IMR-90 (cell line): ENCODE measurements at regions not wholly inside any gene's neighbourhood (a gene's known extent, or its start where the extent isn't known, plus 50 kb on each side); places are given as distances from the start of the nearest gene placed in this dataset.

Experiments used
- ATAC-seq: fragments of 200-7000 bp; cut with Tn5 transposase; 2 replicates; pipeline ENCODE4 v1.9.1; 2020; ENCODE audit warnings: low read depth, mild to moderate bottlenecking, moderate library complexity
- BruUV-seq: library from RNA; stranded (reverse); fragments of 400-500 nt; replicated peaks from 2 replicates; lab custom pipeline; 2021; lab: Mats Ljungman, UMichigan
- CTCF ChIA-PET: fragments of 300-600 bp; formaldehyde crosslinking; extraction: SDS; loops from one replicate; lab custom pipeline; 2021; ENCODE audit warnings: antibody characterized with exemption; lab: Yijun Ruan, JAX
- POLR2A ChIA-PET: fragments of 300-600 bp; sonication (Branson Sonifier 250); formaldehyde crosslinking; loops from one replicate; lab custom pipeline; 2022; ENCODE audit warnings: antibody characterized with exemption; ENCODE audit not compliant: unreplicated experiment; lab: Charles Lee
- DNase-seq: peaks from one replicate; pipeline ENCODE4 v3.0.0; 2013
- H2AFZ ChIP-seq: replicated peaks from 2 replicates; pipeline ENCODE3; 2013; ENCODE audit warnings: low read length, mild to moderate bottlenecking; ENCODE audit not compliant: poor library complexity
- H2AK5ac ChIP-seq: 2 replicates; pipeline ENCODE4 v1.6.1; 2013; ENCODE audit warnings: low read depth, low read length, inconsistent platforms
- H2AK9ac ChIP-seq: replicated peaks from 2 replicates; pipeline ENCODE3; 2013; ENCODE audit warnings: mild to moderate bottlenecking, low read depth, low read length, moderate library complexity; ENCODE audit not compliant: poor library complexity
- H2BK120ac ChIP-seq: 2 replicates; pipeline ENCODE4 v1.6.1; 2013; ENCODE audit warnings: low read depth, low read length, inconsistent platforms
- H2BK15ac ChIP-seq: 3 replicates; pipeline ENCODE4 v1.6.1; 2013; ENCODE audit warnings: low read depth, low read length, inconsistent platforms
- H2BK20ac ChIP-seq: 2 replicates; pipeline ENCODE4 v1.6.1; 2013; ENCODE audit warnings: low read depth, mild to moderate bottlenecking, inconsistent platforms, low read length, moderate library complexity
- H2BK5ac ChIP-seq: 2 replicates; pipeline ENCODE4 v1.6.1; 2013; ENCODE audit warnings: mild to moderate bottlenecking, low read depth, low read length, inconsistent platforms; ENCODE audit not compliant: poor library complexity, severe bottlenecking
- H3K14ac ChIP-seq: replicated peaks from 2 replicates; pipeline ENCODE4 v1.6.1; 2013; ENCODE audit warnings: low read depth, low read length, inconsistent platforms
- H3K18ac ChIP-seq: 2 replicates; pipeline ENCODE4 v1.6.1; 2013; ENCODE audit warnings: low read depth, low read length, control low read depth
- H3K23ac ChIP-seq: 2 replicates; pipeline ENCODE4 v1.6.1; 2013; ENCODE audit warnings: low read depth, low read length, inconsistent platforms
- H3K27ac ChIP-seq: 2 replicates; pipeline ENCODE4 v1.5.1; 2013; ENCODE audit warnings: mild to moderate bottlenecking, control low read depth, low read length; ENCODE audit not compliant: insufficient read depth
- H3K27me3 ChIP-seq: 2 replicates; pipeline ENCODE4 v1.6.1; 2013; ENCODE audit warnings: low read length; ENCODE audit not compliant: control insufficient read depth, insufficient read depth
- H3K36me3 ChIP-seq: 2 replicates; pipeline ENCODE4 v1.6.1; 2013; ENCODE audit warnings: low read length, mixed read lengths; ENCODE audit not compliant: control insufficient read depth, insufficient read depth
- H3K4ac ChIP-seq: 2 replicates; pipeline ENCODE4 v1.6.1; 2013; ENCODE audit warnings: low read depth, low read length, inconsistent platforms
- H3K4me1 ChIP-seq: 2 replicates; pipeline ENCODE4 v1.6.1; 2013; ENCODE audit warnings: low read length, mixed read lengths; ENCODE audit not compliant: control insufficient read depth, insufficient read depth
- H3K4me2 ChIP-seq: 2 replicates; pipeline ENCODE4 v1.6.1; 2013; ENCODE audit warnings: low read depth, mild to moderate bottlenecking, control low read depth, low read length, moderate library complexity
- H3K4me3 ChIP-seq: 2 replicates; pipeline ENCODE4 v1.5.1; 2013; ENCODE audit warnings: low read depth, mild to moderate bottlenecking, control low read depth, low read length, moderate library complexity; ENCODE audit not compliant: insufficient read depth
- H3K56ac ChIP-seq: 2 replicates; pipeline ENCODE4 v1.6.1; 2013; ENCODE audit warnings: low read length, inconsistent platforms; ENCODE audit not compliant: insufficient read depth; ENCODE audit errors: extremely low read depth
- H3K79me1 ChIP-seq, 2 experiments: 2 replicates each; pipeline ENCODE4 v1.6.1; 2013; ENCODE audit warnings: low read length in 2 of 2, inconsistent platforms in 1 of 2, low read depth in 1 of 2
- H3K9ac ChIP-seq: 2 replicates; pipeline ENCODE4 v1.6.1; 2013; ENCODE audit warnings: low read depth, low read length, control low read depth
- H3K9me1 ChIP-seq: 2 replicates; pipeline ENCODE4 v1.6.1; 2013; ENCODE audit warnings: low read length, inconsistent platforms; ENCODE audit not compliant: insufficient read depth
- H3K9me3 ChIP-seq: 2 replicates; pipeline ENCODE4 v1.6.1; 2013; ENCODE audit warnings: low read length; ENCODE audit not compliant: control insufficient read depth, insufficient read depth
- H4K20me1 ChIP-seq: 2 replicates; pipeline ENCODE4 v1.6.1; 2013; ENCODE audit warnings: low read length, inconsistent platforms; ENCODE audit not compliant: insufficient read depth
- H4K5ac ChIP-seq: 2 replicates; pipeline ENCODE4 v1.6.1; 2013; ENCODE audit warnings: mild to moderate bottlenecking, low read depth, low read length, control low read depth
- H4K8ac ChIP-seq, 2 experiments: 2 replicates each; pipeline ENCODE4 v1.6.1; 2013; ENCODE audit warnings: low read depth in 2 of 2, low read length in 2 of 2, control low read depth in 1 of 2, inconsistent platforms in 1 of 2
- H4K91ac ChIP-seq: 2 replicates; pipeline ENCODE4 v1.6.1; 2013; ENCODE audit warnings: low read depth, low read length, inconsistent platforms; ENCODE audit not compliant: insufficient read depth
- BHLHE40 ChIP-seq: fragments of 150-350 bp; IDR thresholded peaks from 2 replicates; pipeline ENCODE4 v1.6.1; 2016; ENCODE audit warnings: mild to moderate bottlenecking, low read depth, low read length
- CHD1 ChIP-seq: IDR thresholded peaks from 2 replicates; pipeline ENCODE4 v1.6.1; 2012; ENCODE audit warnings: low read depth, low read length, improper control_type of control experiment
- ELK1 ChIP-seq: fragments of 150-350 bp; IDR thresholded peaks from 2 replicates; pipeline ENCODE4 v1.6.1; 2016; ENCODE audit warnings: low read depth, mild to moderate bottlenecking, low read length, moderate library complexity, borderline replicate concordance
- FOS ChIP-seq: fragments of 150-350 bp; IDR thresholded peaks from 2 replicates; pipeline ENCODE4 v1.6.1; 2016; ENCODE audit warnings: low read depth, low read length
- MAFK ChIP-seq: IDR thresholded peaks from 2 replicates; pipeline ENCODE4 v1.6.1; 2012; ENCODE audit warnings: low read depth, low read length, improper control_type of control experiment
- MAZ ChIP-seq: IDR thresholded peaks from 2 replicates; pipeline ENCODE4 v1.6.1; 2012; ENCODE audit warnings: low read depth, mild to moderate bottlenecking, low read length, improper control_type of control experiment, moderate library complexity, borderline replicate concordance
- MXI1 ChIP-seq: IDR thresholded peaks from 2 replicates; pipeline ENCODE4 v1.6.1; 2012; ENCODE audit warnings: low read depth, mild to moderate bottlenecking, low read length, moderate library complexity, borderline replicate concordance
- NFE2L2 ChIP-seq: fragments of 150-350 bp; IDR thresholded peaks from 2 replicates; pipeline ENCODE4 v1.6.1; 2016; ENCODE audit warnings: low read depth, mild to moderate bottlenecking, low read length
- POLR2A ChIP-seq: IDR thresholded peaks from 2 replicates; pipeline ENCODE4 v1.6.1; 2012; ENCODE audit warnings: mild to moderate bottlenecking, low read depth, low read length
- RAD21 ChIP-seq: IDR thresholded peaks from 2 replicates; pipeline ENCODE4 v1.6.1; 2012; ENCODE audit warnings: low read length, improper control_type of control experiment
- RCOR1 ChIP-seq: IDR thresholded peaks from 2 replicates; pipeline ENCODE4 v1.6.1; 2012; ENCODE audit warnings: mild to moderate bottlenecking, low read length, improper control_type of control experiment; ENCODE audit not compliant: insufficient replicate concordance
- RFX5 ChIP-seq: IDR thresholded peaks from 2 replicates; pipeline ENCODE4 v1.8.0; 2012; ENCODE audit warnings: low read depth, mild to moderate bottlenecking, low read length, moderate library complexity
- SMC3 ChIP-seq: fragments of 150-350 bp; IDR thresholded peaks from 2 replicates; pipeline ENCODE4 v1.6.1; 2016; ENCODE audit warnings: low read depth, mild to moderate bottlenecking, antibody characterized with exemption, low read length, moderate library complexity
- WGBS, 2 experiments: methylation state at CpG; one replicate each; pipeline versions ENCODE4 v1.1.5 to v1.1.7; 2013; ENCODE audit warnings: missing lambda C conversion rate in 2 of 2; ENCODE audit not compliant: insufficient read length in 1 of 2; ENCODE audit errors: extremely low coverage in 2 of 2; 5-methylcytosine and 5-hydroxymethylcytosine counted together
- dilution Hi-C: fragments of 300-500 bp; cut with HindIII; formaldehyde crosslinking; loops from one replicate; pipeline ENCODE4 v1.14.3; 2018; ENCODE audit warnings: low sequenced_read_pairs; ENCODE audit not compliant: unreplicated experiment
- in situ Hi-C: fragments of 300-500 bp; cut with MboI; formaldehyde crosslinking; loops from 3 replicates; pipeline ENCODE4 v1.14.3; 2019; ENCODE audit warnings: low sequenced_read_pairs, inconsistent platforms, mixed read lengths
- intact Hi-C: fragments of 100-400 bp; cut with micrococcal nuclease; formaldehyde crosslinking; loops from 2 replicates; pipeline ENCODE4 v1.10.0; 2022

- no peak for TF ChIP-seq MAFK
- no peak for TF ChIP-seq RFX5
Measured at GRCh38 chr5:125199968-125200865, 453.8 kb upstream of the ZNF608 start (continued).

GRCh38 chr5:125200866-125201373 lies 454.5 kb upstream of the ZNF608 start:
- peak overlapping the region; percentile 79 for H2AFZ ChIP-seq
- peaks cover 5% of the 10 kb centered on the region for H3K4me1 ChIP-seq
- no peak overlapping the region for H4K91ac ChIP-seq
- in situ Hi-C loops (no loop called here), intact Hi-C loops (no loop called here), dilution Hi-C loops (no loop called here)
- H3K27ac ChIP-seq, result no peak overlapping the region
- no peak overlapping the region for H3K18ac ChIP-seq
- no peak overlapping the region for H3K4me3 ChIP-seq
- 0 out of 2 replicates have a peak overlapping the region, but pooled peaks have one; percentile 36 for H3K14ac ChIP-seq
- H2AK9ac ChIP-seq, result no peak overlapping the region
- no peak overlapping the region for H2AK5ac ChIP-seq
- H3K56ac ChIP-seq, result no peak overlapping the region
- H3K9me1 ChIP-seq, result no peaks in the 10 kb centered on the region
- POLR2A ChIA-PET, result interaction anchor here (0.6 kb wide), 1 partner anchor 12 kb away, joined by 11 read pairs; no protein-coding TSS in a partner anchor
- H3K9ac ChIP-seq, result no peak overlapping the region
- H3K23ac ChIP-seq, result 0 out of 2 replicates have a peak overlapping the region, but pooled peaks have one; percentile 2
- no peak for ATAC-seq
- TF ChIP-seq ELK1 (no peak), FOS (no peak), RAD21 (no peak), CHD1 (no peak), RFX5 (no peak), BHLHE40 (no peak), NFE2L2 (no peak), MAZ (no peak), POLR2A (no peak), MXI1 (no peak), MAFK (no peak), RCOR1 (no peak), SMC3 (no peak)
- no peaks in the 10 kb centered on the region for H3K27me3 ChIP-seq
- H2BK20ac ChIP-seq, result no peak overlapping the region; the same call in 1 of the 2 replicates
- peak overlapping the region in 1 of 2 experiments; percentile 15; a peak in 1 of 4 replicates for H4K8ac ChIP-seq
- no peaks in the 10 kb centered on the region for H3K9me3 ChIP-seq
- DNase-seq, result no peak
- no peak overlapping the region for H3K4ac ChIP-seq
- no peaks in the 10 kb centered on the region for H3K36me3 ChIP-seq
- no peak overlapping the region for H2BK15ac ChIP-seq
- no peak overlapping the region for H2BK5ac ChIP-seq
- H4K20me1 ChIP-seq, result no peaks in the 10 kb centered on the region
- H3K79me1 ChIP-seq, result no peaks in the 10 kb centered on the region
- peak overlapping the region; percentile 18; the same call in 1 of the 2 replicates for H3K4me2 ChIP-seq
- H4K5ac ChIP-seq, result no peak overlapping the region
- peak overlapping the region; percentile 5; the same call in 1 of the 2 replicates for H2BK120ac ChIP-seq
- CTCF ChIA-PET, result interaction anchor here (1.1 to 1.4 kb wide), 2 partner anchors 11 to 15 kb away, joined by 3 to 5 read pairs; no protein-coding TSS in a partner anchor
- WGBS, 2 experiments, result no CpG with 5 or more reads among the region's 5 CpGs
- no TSS peak for BruUV-seq
